Spleen (tissue), 7 donors: ENCODE measurements at regions not wholly inside any gene's neighbourhood (a gene's known extent, or its start where the extent isn't known, plus 50 kb on each side); places are given as distances from the start of the nearest gene placed in this dataset.

Experiments used
- POLR2A ChIP-seq, 3 donors: fragments of 450-650 bp; IDR thresholded peaks; one replicate each; pipeline ENCODE4 v1.5.1; 2017; ENCODE audit warnings: antibody characterized with exemption in 3 of 3, mild to moderate bottlenecking in 1 of 3
- TF ChIP-seq, protein P1 (sequence below), 11 experiments: fragments of 200-600 bp in 7 of 11; fragments of 450-650 bp in 4 of 11; sonication (generic) in 4 of 11; IDR thresholded peaks in 8 of 11; conservative IDR thresholded peaks in 3 of 11; 1 replicate in 7 of 11; 2 replicates in 4 of 11; pipeline versions ENCODE4 v1.4.0 to v1.8.0; 2016 to 2021; ENCODE audit warnings: antibody characterized with exemption in 11 of 11, inconsistent platforms in 4 of 11, mild to moderate bottlenecking in 1 of 11
- donor health status: DM: no; HTN: no; CAD: no; lungs with moderate emphysema.
- donor health status: DM: no; HTN: no; CAD: no.
- donor health status: DM: no; HTN: no; CAD: no.

DNA sequence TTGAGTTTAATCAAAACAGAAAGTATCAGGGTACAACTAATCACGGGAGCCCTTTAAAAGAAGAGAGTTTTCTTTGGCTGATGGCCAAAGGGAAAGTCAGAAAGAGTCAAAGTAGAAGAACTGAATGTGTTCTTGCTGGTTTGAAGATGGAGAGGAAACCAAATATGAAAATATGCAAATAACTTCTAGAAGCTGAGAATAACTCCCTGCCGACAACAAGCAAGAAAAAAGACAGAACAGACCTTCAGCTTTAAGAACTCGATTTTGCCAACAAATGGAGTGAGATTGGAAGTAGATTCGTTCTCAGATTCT is 903.8 kb downstream of the STIM2 start:
- TF ChIP-seq, protein P1, sequence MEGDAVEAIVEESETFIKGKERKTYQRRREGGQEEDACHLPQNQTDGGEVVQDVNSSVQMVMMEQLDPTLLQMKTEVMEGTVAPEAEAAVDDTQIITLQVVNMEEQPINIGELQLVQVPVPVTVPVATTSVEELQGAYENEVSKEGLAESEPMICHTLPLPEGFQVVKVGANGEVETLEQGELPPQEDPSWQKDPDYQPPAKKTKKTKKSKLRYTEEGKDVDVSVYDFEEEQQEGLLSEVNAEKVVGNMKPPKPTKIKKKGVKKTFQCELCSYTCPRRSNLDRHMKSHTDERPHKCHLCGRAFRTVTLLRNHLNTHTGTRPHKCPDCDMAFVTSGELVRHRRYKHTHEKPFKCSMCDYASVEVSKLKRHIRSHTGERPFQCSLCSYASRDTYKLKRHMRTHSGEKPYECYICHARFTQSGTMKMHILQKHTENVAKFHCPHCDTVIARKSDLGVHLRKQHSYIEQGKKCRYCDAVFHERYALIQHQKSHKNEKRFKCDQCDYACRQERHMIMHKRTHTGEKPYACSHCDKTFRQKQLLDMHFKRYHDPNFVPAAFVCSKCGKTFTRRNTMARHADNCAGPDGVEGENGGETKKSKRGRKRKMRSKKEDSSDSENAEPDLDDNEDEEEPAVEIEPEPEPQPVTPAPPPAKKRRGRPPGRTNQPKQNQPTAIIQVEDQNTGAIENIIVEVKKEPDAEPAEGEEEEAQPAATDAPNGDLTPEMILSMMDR (IDR thresholded peaks at IDR 0.05 in 8 of 11, conservative IDR thresholded peaks at IDR 0.05 in 3 of 11) = no peak
- no peak for TF ChIP-seq POLR2A (IDR thresholded peaks at IDR 0.05)
